ENCODE measurements at regions not wholly inside any gene's neighbourhood (a gene's known extent, or its start where the extent isn't known, plus 50 kb on each side); places are given as distances from the start of the nearest gene placed in this dataset.

- Histone ChIP-seq H4K20me1 (ENCODE audit: control insufficient read depth, extremely low read depth, insufficient read depth, low read length) (no peaks in the 10 kb centered on the region), H3K4me2 (ENCODE audit: extremely low read depth, insufficient read depth, low read length) (peak overlapping the region; percentile 11), H3K27me3 (ENCODE audit: control insufficient read depth, insufficient read depth, low read length) (no peaks in the 10 kb centered on the region), H3K27ac (ENCODE audit: insufficient read depth, low read length) (peak overlapping the region; percentile 75), H3K4me3 (replicated peaks in 1 of 4; ENCODE audit: control extremely low read depth in 1 of 4, insufficient read depth in 1 of 4, low read depth in 3 of 4, low read length in 4 of 4) (no peak overlapping the region), H3K9me3 (ENCODE audit: control insufficient read depth, insufficient read depth, low read depth, low read length) (no peaks in the 10 kb centered on the region), H3K4me1 (ENCODE audit: control insufficient read depth, extremely low read depth, insufficient read depth, low read length) (peaks cover 21% of the 10 kb centered on the region), H3K36me3 (ENCODE audit: control insufficient read depth, insufficient read depth, low read length) (no peaks in the 10 kb centered on the region), H3K9ac (ENCODE audit: insufficient read depth, low read length) (no peak overlapping the region), H3K79me2 (ENCODE audit: control insufficient read depth, insufficient read depth, low read length) (no peaks in the 10 kb centered on the region), H2AFZ (ENCODE audit: low read length) (no peak overlapping the region)
- peak; percentile 99 for DNase-seq (ENCODE audit: low read depth in 2 of 2)
- no peak for TF ChIP-seq EZH2 (IDR thresholded peaks at IDR 0.05; ENCODE audit: low read length, missing control alignments)
- TF ChIP-seq CTCF (conservative IDR thresholded peaks at IDR 0.05 in 1 of 2, IDR thresholded peaks at IDR 0.05 in 1 of 2; ENCODE audit: low read depth in 1 of 2, low read length in 2 of 2): no peak
Measured at GRCh38 chr2:234632527-234633391, 135.9 kb upstream of the ARL4C start.

GRCh38 chr2:234631646-234632514, 135.0 kb upstream of the ARL4C start:
- no peaks in the 10 kb centered on the region for H3K27me3 ChIP-seq (ENCODE audit: control insufficient read depth, insufficient read depth, low read length)
- DNase-seq (ENCODE audit: low read depth in 2 of 2): peak in 1 of 2 donors; percentile 41
- H3K79me2 ChIP-seq (ENCODE audit: control insufficient read depth, insufficient read depth, low read length): no peaks in the 10 kb centered on the region
- H3K4me1 ChIP-seq (ENCODE audit: control insufficient read depth, extremely low read depth, insufficient read depth, low read length): peaks cover 21% of the 10 kb centered on the region
- no peaks in the 10 kb centered on the region for H3K36me3 ChIP-seq (ENCODE audit: control insufficient read depth, insufficient read depth, low read length)
- TF ChIP-seq EZH2 (IDR thresholded peaks at IDR 0.05; ENCODE audit: low read length, missing control alignments) (no peak), CTCF (conservative IDR thresholded peaks at IDR 0.05 in 1 of 2, IDR thresholded peaks at IDR 0.05 in 1 of 2; ENCODE audit: low read depth in 1 of 2, low read length in 2 of 2) (no peak)
- H3K9me3 ChIP-seq (ENCODE audit: control insufficient read depth, insufficient read depth, low read depth, low read length): no peaks in the 10 kb centered on the region
- H3K9ac ChIP-seq (ENCODE audit: insufficient read depth, low read length): no peak overlapping the region
- no peak overlapping the region for H3K4me2 ChIP-seq (ENCODE audit: extremely low read depth, insufficient read depth, low read length)
- H2AFZ ChIP-seq (ENCODE audit: low read length): no peak overlapping the region
- H3K4me3 ChIP-seq (replicated peaks in 1 of 4; ENCODE audit: control extremely low read depth in 1 of 4, insufficient read depth in 1 of 4, low read depth in 3 of 4, low read length in 4 of 4): no peak overlapping the region
- peak overlapping the region; percentile 51 for H3K27ac ChIP-seq (ENCODE audit: insufficient read depth, low read length)
- no peaks in the 10 kb centered on the region for H4K20me1 ChIP-seq (ENCODE audit: control insufficient read depth, extremely low read depth, insufficient read depth, low read length)

GRCh38 chr2:234630801-234631261, 133.9 kb upstream of the ARL4C start:
- no peak overlapping the region for H3K9ac ChIP-seq (ENCODE audit: insufficient read depth, low read length)
- TF ChIP-seq EZH2 (IDR thresholded peaks at IDR 0.05; ENCODE audit: low read length, missing control alignments): no peak
- no peak for TF ChIP-seq CTCF (conservative IDR thresholded peaks at IDR 0.05 in 1 of 2, IDR thresholded peaks at IDR 0.05 in 1 of 2; ENCODE audit: low read depth in 1 of 2, low read length in 2 of 2)
- no peaks in the 10 kb centered on the region for H4K20me1 ChIP-seq (ENCODE audit: control insufficient read depth, extremely low read depth, insufficient read depth, low read length)
- H3K79me2 ChIP-seq (ENCODE audit: control insufficient read depth, insufficient read depth, low read length): no peaks in the 10 kb centered on the region
- H3K27me3 ChIP-seq (ENCODE audit: control insufficient read depth, insufficient read depth, low read length): no peaks in the 10 kb centered on the region
- no peak overlapping the region for H3K4me3 ChIP-seq (replicated peaks in 1 of 4; ENCODE audit: control extremely low read depth in 1 of 4, insufficient read depth in 1 of 4, low read depth in 3 of 4, low read length in 4 of 4)
- H3K4me1 ChIP-seq (ENCODE audit: control insufficient read depth, extremely low read depth, insufficient read depth, low read length): peaks cover 21% of the 10 kb centered on the region
- peak overlapping the region; percentile 21 for H3K4me2 ChIP-seq (ENCODE audit: extremely low read depth, insufficient read depth, low read length)
- DNase-seq (ENCODE audit: low read depth in 2 of 2): peak; percentile 44 to 55
- H2AFZ ChIP-seq (ENCODE audit: low read length): no peak overlapping the region
- no peaks in the 10 kb centered on the region for H3K9me3 ChIP-seq (ENCODE audit: control insufficient read depth, insufficient read depth, low read depth, low read length)
- no peak overlapping the region for H3K27ac ChIP-seq (ENCODE audit: insufficient read depth, low read length)
- no peaks in the 10 kb centered on the region for H3K36me3 ChIP-seq (ENCODE audit: control insufficient read depth, insufficient read depth, low read length)
